Heart left ventricle (tissue), 16 donors: ENCODE measurements at regions not wholly inside any gene's neighbourhood (a gene's known extent, or its start where the extent isn't known, plus 50 kb on each side); places are given as distances from the start of the nearest gene placed in this dataset.

Experiments used
- ATAC-seq, 4 donors: fragments of 200-7000 bp; cut with Tn5 transposase; one replicate each; pipeline ENCODE4 v1.9.1; 2020 to 2022; ENCODE audit warnings: moderate library complexity in 4 of 4, mild to moderate bottlenecking in 3 of 4, moderate number of reproducible peaks in 1 of 4
- DNase-seq, 5 donors: peaks; one replicate each; pipeline ENCODE4 v3.0.0-alpha.2; 2020
- H3K27ac ChIP-seq, 12 donors: fragments of 200-600 bp; sonication (generic) in 4 of 12; one replicate each; pipeline versions ENCODE4 v1.5.0 to v1.8.0; 2016 to 2022; ENCODE audit warnings: mild to moderate bottlenecking in 2 of 12
- H3K27me3 ChIP-seq, 9 donors: fragments of 200-600 bp; sonication (generic) in 2 of 9; one replicate each; pipeline versions ENCODE4 v1.5.1 to v1.8.0; 2016 to 2022; ENCODE audit warnings: mild to moderate bottlenecking in 3 of 9
- H3K36me3 ChIP-seq, 9 donors: fragments of 200-600 bp; sonication (generic) in 2 of 9; one replicate each; pipeline versions ENCODE4 v1.5.0 to v1.8.0; 2018 to 2022; ENCODE audit warnings: mild to moderate bottlenecking in 2 of 9
- H3K4me1 ChIP-seq, 12 donors: fragments of 200-600 bp; sonication (generic) in 4 of 12; one replicate each; pipeline versions ENCODE4 v1.5.0 to v1.8.0; 2016 to 2022; ENCODE audit warnings: mild to moderate bottlenecking in 3 of 12
- H3K4me3 ChIP-seq, 12 donors: fragments of 200-600 bp; sonication (generic) in 4 of 12; one replicate each; pipeline versions ENCODE4 v1.5.0 to v1.8.0; 2017 to 2022; ENCODE audit warnings: mild to moderate bottlenecking in 9 of 12, moderate library complexity in 4 of 12
- H3K9me3 ChIP-seq, 12 donors: fragments of 200-600 bp; sonication (generic) in 4 of 12; one replicate each; pipeline versions ENCODE4 v1.5.0 to v1.8.0; 2016 to 2022; ENCODE audit warnings: mild to moderate bottlenecking in 1 of 12
- POLR2A ChIP-seq, 2 donors: fragments of 450-650 bp; IDR thresholded peaks; one replicate each; pipeline ENCODE4 v1.6.1; 2017; ENCODE audit warnings: antibody characterized with exemption in 2 of 2, mild to moderate bottlenecking in 2 of 2, moderate library complexity in 2 of 2
- WGBS, 4 donors: extraction: QIAGEN DNeasy Blood & Tissue Kit in 2 of 4; methylation state at CpG; one replicate each; pipeline versions ENCODE4 v1.1.5 to v1.1.7; 2013 to 2018; 5-methylcytosine and 5-hydroxymethylcytosine counted together
- intact Hi-C, 10 donors: fragments of 100-400 bp; cut with DNase I; formaldehyde crosslinking; loops; one replicate each; pipeline versions ENCODE4 v1.11.1 to v1.14.2; 2022
- TF ChIP-seq, protein P1 (sequence below), 12 donors: fragments of 200-600 bp; sonication (generic) in 4 of 12; IDR thresholded peaks; one replicate each; pipeline versions ENCODE4 v1.5.0 to v1.8.0; 2018 to 2022; ENCODE audit warnings: antibody characterized with exemption in 12 of 12, mild to moderate bottlenecking in 5 of 12
- donor health status: ischemic (EF 13 %, LVEDD 7.1; RV severe dilation, severe dysfunction).
- donor health status: healthy with polysubstance abuse.
- donor health status: DM: no; HTN: yes; CAD: no.
- donor health status: DM: no; HTN: no; CAD: no.
- donor health status: ischemic (EF 25% LVEDD 6.9; RV normal size, moderate dysfunction).
- donor health status: ischemic (EF 25% LVEDD 5.7; RV mildly dilated, moderate dysfunction).
- donor health status: healthy.
- donor health status: DM: yes; HTN: yes; CAD: no.
- donor health status: ischemic (EF 35%, LVEDD 5.7; RV mildly dilated, moderate dysfunction).
- donor health status: nonischemic (EF 11% LVEDD 7.7; RV severe dilation, severe dysfunction).
- donor health status: DM: yes; HTN: yes; CAD: no.
- donor health status: PGD.
- donor health status: ischemic (EF 29% LVEDD 5.4; RV normal size, mild dysfunction).
- donor health status: nonischemic (EF 23%, LVEDD 6.1; RV moderate dilation, normal function).

- WGBS, 4 donors, result 81 to 97% (median 88%) methylated on average over 8 of the region's 8 CpGs
- Histone ChIP-seq H3K27me3 (no peaks in the 10 kb centered on the region), H3K4me1 (peaks cover 0 to 51% (median 5%) of the 10 kb centered on the region in 12 donors), H3K36me3 (no peaks in the 10 kb centered on the region), H3K4me3 (no peak overlapping the region), H3K27ac (peak overlapping the region in 1 of 12 donors; percentile 25), H3K9me3 (peaks cover 0 to 2% (median 0%) of the 10 kb centered on the region in 12 donors)
- no peak for ATAC-seq
- TF ChIP-seq POLR2A (IDR thresholded peaks at IDR 0.05), result no peak
- TF ChIP-seq, protein P1, sequence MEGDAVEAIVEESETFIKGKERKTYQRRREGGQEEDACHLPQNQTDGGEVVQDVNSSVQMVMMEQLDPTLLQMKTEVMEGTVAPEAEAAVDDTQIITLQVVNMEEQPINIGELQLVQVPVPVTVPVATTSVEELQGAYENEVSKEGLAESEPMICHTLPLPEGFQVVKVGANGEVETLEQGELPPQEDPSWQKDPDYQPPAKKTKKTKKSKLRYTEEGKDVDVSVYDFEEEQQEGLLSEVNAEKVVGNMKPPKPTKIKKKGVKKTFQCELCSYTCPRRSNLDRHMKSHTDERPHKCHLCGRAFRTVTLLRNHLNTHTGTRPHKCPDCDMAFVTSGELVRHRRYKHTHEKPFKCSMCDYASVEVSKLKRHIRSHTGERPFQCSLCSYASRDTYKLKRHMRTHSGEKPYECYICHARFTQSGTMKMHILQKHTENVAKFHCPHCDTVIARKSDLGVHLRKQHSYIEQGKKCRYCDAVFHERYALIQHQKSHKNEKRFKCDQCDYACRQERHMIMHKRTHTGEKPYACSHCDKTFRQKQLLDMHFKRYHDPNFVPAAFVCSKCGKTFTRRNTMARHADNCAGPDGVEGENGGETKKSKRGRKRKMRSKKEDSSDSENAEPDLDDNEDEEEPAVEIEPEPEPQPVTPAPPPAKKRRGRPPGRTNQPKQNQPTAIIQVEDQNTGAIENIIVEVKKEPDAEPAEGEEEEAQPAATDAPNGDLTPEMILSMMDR (IDR thresholded peaks at IDR 0.05), result no peak
- DNase-seq, result no peak
- intact Hi-C loops, result loop anchor here in 1 of 10 donors (5.0 kb wide), 1 partner anchor 372 kb away; no protein-coding TSS in a partner anchor
Measured at GRCh38 chr2:215829261-215829660, 184.1 kb downstream of the MREG start.

GRCh38 chr2:215828528-215829184 lies 184.7 kb downstream of the MREG start:
- intact Hi-C loops, result loop anchor here in 1 of 10 donors (5.0 kb wide), 1 partner anchor 371 kb away; no protein-coding TSS in a partner anchor
- Histone ChIP-seq H3K27ac (no peak overlapping the region), H3K36me3 (no peaks in the 10 kb centered on the region), H3K4me3 (no peak overlapping the region), H3K4me1 (peaks cover 0 to 47% (median 5%) of the 10 kb centered on the region in 12 donors), H3K27me3 (no peaks in the 10 kb centered on the region), H3K9me3 (peaks cover 0 to 7% (median 0%) of the 10 kb centered on the region in 12 donors)
- no peak for TF ChIP-seq POLR2A (IDR thresholded peaks at IDR 0.05)
- TF ChIP-seq, protein P1 (IDR thresholded peaks at IDR 0.05), result peak in 11 of 12 donors; percentile 16 to 63 (median 43)
- DNase-seq (peak in 3 of 5 donors; percentile 26 to 42 (median 32)), ATAC-seq (no peak)
- 76 to 81% (median 78%) methylated on average over 10 of the region's 10 CpGs for WGBS, 4 donors

DNA sequence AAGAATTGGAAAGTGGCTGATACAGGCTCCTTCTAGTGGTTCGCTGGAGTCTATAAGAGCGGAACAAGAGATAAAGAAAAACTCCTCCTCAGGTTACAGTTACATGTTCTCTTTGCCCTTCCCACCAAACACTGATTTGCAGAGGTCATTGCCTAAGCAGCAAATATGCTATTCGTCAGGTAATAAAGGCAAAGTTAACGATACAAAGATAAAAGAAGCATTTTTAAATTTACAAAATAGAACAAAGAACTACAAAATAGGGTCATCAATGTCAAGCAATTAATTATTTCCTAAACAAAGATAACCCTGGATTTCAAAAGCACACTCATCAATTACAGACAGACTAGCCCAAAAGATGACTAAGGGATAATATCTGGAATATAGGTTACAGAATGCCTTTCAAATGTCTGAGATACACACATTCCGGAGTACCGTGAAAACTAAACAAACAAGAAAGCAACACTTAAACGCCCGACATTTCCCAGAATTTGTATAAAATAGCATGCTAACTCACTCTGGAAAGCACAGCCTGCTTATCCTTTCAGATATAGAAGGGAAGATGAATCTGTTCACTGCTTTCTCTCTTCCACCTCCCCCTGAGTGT lies 186.4 kb downstream of the MREG start:
- H3K4me1 ChIP-seq, result peaks cover 0 to 39% (median 3%) of the 10 kb centered on the region in 12 donors
- TF ChIP-seq, protein P1 (IDR thresholded peaks at IDR 0.05), result no peak
- no peak for TF ChIP-seq POLR2A (IDR thresholded peaks at IDR 0.05)
- no peak for DNase-seq
- no peaks in the 10 kb centered on the region for H3K36me3 ChIP-seq
- WGBS, 4 donors, result 58 to 62% (median 61%) methylated on average over 8 of the region's 8 CpGs
- no peak overlapping the region for H3K27ac ChIP-seq
- no peaks in the 10 kb centered on the region for H3K27me3 ChIP-seq
- H3K9me3 ChIP-seq, result peaks cover 0 to 7% (median 0%) of the 10 kb centered on the region in 12 donors
- ATAC-seq, result no peak
- H3K4me3 ChIP-seq, result no peak overlapping the region
- intact Hi-C loops, result loop anchor here in 1 of 10 donors (5.0 kb wide), 1 partner anchor 370 kb away; no protein-coding TSS in a partner anchor

- Histone ChIP-seq H3K9me3 (peaks cover 0 to 13% (median 0%) of the 10 kb centered on the region in 12 donors), H3K4me3 (no peak overlapping the region), H3K27me3 (no peaks in the 10 kb centered on the region), H3K27ac (no peak overlapping the region), H3K4me1 (peaks cover 0 to 33% (median 2%) of the 10 kb centered on the region in 12 donors), H3K36me3 (no peaks in the 10 kb centered on the region)
- DNase-seq (no peak), ATAC-seq (no peak)
- WGBS, 4 donors, result 69 to 79% (median 75%) methylated on average over 3 of the region's 3 CpGs
- TF ChIP-seq POLR2A (IDR thresholded peaks at IDR 0.05), result no peak
- TF ChIP-seq, protein P1 (IDR thresholded peaks at IDR 0.05), result no peak
- intact Hi-C loops, result loop anchor here in 1 of 10 donors (5.0 kb wide), 1 partner anchor 369 kb away; no protein-coding TSS in a partner anchor
Measured at GRCh38 chr2:215826376-215826775, 187.0 kb downstream of the MREG start.
